ENCODE measurements at regions not wholly inside any gene's neighbourhood (a gene's known extent, or its start where the extent isn't known, plus 50 kb on each side); places are given as distances from the start of the nearest gene placed in this dataset.

DNA sequence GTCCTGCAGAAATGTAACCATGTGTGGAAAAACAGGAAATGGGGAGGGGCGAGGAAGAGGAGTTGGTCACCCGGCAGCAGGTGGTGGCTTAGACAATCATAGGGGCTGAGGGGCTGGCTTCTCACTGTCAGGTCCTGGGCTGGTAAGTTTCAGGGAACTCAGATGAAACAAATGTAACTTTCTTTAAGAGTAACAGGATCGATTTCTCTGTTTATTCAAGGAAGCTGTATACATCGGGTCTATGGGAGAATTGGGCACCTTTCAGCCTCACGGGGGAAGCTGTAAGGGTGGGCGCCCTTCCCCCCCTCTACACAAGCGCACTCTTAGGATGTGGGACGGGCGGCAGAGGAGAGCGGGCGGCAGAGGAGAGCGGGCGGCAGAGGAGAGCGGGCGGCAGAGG is 104.3 kb upstream of the SIMC1 start:
- no peak for TF ChIP-seq EZH2 (IDR thresholded peaks at IDR 0.05; ENCODE audit: low read depth)
- TF ChIP-seq, protein P1, sequence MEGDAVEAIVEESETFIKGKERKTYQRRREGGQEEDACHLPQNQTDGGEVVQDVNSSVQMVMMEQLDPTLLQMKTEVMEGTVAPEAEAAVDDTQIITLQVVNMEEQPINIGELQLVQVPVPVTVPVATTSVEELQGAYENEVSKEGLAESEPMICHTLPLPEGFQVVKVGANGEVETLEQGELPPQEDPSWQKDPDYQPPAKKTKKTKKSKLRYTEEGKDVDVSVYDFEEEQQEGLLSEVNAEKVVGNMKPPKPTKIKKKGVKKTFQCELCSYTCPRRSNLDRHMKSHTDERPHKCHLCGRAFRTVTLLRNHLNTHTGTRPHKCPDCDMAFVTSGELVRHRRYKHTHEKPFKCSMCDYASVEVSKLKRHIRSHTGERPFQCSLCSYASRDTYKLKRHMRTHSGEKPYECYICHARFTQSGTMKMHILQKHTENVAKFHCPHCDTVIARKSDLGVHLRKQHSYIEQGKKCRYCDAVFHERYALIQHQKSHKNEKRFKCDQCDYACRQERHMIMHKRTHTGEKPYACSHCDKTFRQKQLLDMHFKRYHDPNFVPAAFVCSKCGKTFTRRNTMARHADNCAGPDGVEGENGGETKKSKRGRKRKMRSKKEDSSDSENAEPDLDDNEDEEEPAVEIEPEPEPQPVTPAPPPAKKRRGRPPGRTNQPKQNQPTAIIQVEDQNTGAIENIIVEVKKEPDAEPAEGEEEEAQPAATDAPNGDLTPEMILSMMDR (conservative IDR thresholded peaks at IDR 0.05): no peak

All from PC-9 (cell line).